GM04503 (cell line): ENCODE measurements at regions not wholly inside any gene's neighbourhood (a gene's known extent, or its start where the extent isn't known, plus 50 kb on each side); places are given as distances from the start of the nearest gene placed in this dataset.

Experiments
- DNase-seq: peaks from one replicate; pipeline ENCODE4 v3.0.0-alpha.2; 2012; ENCODE audit warnings: low read depth

GRCh38 chr1:116232989-116233514 lies 121.9 kb downstream of the MAB21L3 start:
- no peak for DNase-seq

DNA sequence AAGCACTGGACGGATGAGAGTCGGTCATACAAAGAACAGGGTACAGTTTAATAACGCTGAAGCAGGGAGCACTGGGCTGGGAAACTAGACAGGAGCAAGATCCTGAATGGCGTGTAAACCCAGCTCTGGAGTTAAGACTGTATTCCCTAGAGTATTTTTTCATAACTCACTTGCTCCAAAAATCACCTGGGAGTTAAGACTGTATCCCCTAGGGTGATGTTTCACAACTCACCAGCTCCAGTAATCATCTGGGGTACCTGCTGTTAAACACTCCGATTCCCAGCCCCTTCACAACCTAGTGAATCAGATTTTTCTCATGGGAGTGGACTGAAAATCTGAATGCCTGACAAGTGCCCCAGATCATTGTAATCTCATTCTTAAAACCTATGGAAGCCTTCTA lies 123.2 kb downstream of the MAB21L3 start:
- DNase-seq, result no peak

DNA sequence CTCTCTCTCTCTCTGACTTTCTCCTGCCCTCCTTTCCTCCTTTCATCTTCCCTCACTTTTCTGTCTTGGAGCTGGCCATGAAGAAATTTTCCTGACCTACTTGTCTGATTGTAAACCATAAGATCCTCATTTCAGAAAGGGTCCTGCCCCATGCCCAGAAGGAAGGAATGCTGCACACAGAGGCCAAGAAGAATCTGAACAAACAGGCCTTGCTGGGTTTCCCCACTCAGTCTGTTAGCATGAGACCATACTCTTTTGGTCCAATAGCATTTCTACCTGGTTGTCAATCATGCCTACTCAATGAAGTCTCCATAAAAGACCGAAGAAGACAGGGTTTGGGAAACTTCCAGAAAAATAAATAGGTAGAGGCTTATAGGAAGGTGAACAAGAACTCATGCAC lies 128.7 kb downstream of the MAB21L3 start:
- DNase-seq, result no peak

GRCh38 chr1:116242741-116243140 lies 130.3 kb upstream of the ATP1A1 start:
- DNase-seq, result no peak

DNA sequence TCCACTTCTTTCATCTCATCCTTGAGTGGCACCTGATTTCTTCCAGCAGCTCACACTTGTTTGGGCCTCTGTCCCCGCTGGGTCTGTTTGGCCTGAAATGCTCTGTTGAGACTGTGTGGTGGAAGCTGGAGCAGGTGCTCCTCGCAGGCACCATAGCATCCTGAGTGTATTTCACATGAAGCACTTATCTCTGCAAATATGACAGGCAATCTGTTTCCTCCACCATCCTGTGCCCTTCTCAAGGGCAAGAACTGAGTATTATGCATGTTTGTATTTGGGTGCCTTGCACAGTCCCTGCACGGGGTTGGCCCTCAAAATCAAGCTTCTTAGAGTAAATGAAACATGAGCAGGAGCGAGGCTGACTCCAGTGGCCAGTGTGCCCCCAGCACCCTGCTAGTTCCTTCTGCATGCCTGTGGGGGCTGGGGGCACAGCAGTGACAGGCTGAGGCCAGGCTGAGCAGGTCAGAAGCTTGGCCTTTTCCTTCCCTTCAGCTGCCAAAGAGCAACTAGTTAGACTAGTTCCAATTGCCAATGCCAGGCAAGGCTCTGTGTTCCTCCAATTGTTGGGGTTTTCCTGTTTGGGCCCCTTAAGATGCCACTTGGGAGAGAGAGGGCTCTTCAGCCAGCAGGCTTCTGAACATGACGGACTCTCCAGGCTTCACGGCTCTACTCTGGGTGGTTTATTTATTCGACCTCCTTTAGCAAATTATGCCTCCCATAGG lies 129.6 kb upstream of the ATP1A1 start:
- no peak for DNase-seq

- DNase-seq, result no peak
Measured at GRCh38 chr1:116246174-116246573, 126.9 kb upstream of the ATP1A1 start.

GRCh38 chr1:116252271-116252670 lies 120.8 kb upstream of the ATP1A1 start:
- no peak for DNase-seq

- DNase-seq, result no peak
Measured at GRCh38 chr1:116252785-116253184, 120.3 kb upstream of the ATP1A1 start.

DNA sequence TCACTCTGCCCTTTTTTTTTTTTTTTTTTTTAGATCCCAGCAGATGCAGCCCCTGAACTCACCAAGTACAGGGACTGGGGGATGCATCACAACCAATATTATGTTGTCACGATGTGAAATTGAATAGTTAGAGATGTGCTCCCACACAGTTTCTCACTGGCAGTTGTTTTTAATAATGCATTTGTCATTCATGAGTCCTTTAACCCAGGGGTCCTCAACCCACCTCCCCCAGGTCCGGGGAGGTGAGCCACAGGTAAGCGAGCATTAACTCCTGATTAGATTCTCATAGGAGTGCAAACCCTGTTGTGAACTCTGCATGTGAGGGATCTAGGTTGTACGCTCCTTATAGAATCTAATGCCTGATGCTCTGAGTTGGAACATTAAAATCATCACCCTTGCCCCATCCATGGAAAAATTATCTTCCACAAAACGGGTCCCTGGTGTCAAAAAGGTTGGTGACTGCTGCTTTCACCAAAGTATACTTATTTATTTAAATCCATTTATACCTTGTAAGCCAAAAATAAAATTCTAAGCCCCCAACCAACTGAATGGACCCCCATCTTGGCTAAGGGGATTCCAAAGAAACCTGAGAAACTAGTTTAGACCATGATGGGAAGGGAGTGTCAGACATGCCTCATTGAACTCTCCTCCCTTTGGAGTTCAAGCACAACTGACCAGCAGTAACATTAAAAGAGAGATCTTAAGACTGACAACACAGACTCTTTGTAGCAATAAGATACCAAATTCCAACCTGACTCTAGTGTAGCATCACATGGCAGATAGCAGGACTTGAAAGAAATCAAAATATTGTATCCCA lies 119.3 kb upstream of the ATP1A1 start:
- no peak for DNase-seq

DNA sequence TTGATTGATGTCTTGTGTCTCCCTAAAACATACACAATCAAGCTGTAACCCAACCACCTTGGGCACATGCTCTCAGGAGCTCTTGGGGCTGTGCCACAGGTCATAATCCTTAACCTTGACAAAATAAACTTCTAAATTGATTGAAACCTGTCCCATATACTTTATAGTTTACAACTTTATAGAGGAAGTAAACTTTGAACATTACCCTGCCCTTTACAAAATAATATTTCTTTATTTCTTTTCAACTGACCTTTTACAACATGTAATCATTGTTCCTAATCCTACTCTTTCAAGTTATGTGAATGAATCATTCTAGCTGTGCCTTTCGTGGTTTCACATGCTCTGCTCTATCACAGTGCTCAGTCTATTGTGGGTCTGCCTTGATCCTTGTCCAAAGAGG lies 118.3 kb upstream of the ATP1A1 start:
- no peak for DNase-seq

GRCh38 chr1:116255486-116256285 lies 117.4 kb upstream of the ATP1A1 start:
- DNase-seq, result no peak

DNA sequence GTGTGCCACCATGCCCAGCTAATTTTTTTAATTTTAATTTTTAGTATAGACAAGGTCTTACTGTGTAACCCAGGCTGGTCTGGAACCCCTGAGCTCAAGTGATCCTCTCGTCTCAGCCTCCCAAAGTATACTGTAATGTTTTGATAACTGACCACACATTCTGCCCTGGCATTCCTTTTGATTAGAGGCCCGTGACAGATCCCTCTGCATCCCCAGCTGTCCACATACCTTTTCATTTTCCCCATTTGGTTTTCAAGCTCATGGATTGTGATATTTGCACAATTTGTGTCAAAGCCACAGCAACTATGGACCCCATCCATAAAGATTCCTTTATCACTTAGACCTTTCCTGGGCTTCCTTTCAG lies 116.8 kb upstream of the ATP1A1 start:
- DNase-seq, result no peak

DNA sequence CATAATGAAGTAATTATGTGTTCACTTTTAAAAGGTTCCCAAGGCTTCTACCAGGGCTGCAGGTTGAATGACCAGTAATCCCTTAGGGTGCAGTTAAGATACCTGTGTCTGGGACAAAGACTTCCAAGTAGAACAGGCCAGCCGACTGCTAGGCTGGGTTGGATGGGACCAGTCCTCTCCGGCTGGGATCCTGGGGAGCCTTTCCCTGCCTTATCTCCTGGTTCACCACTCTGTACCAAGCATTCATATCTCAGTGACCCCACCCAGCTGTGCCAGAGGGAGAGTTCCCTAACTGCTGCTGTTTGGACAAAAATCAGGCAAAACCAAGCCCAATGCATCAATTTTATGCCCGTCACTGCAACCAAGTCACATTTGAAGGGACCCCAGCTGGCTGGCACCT lies 116.2 kb upstream of the ATP1A1 start:
- DNase-seq, result no peak

GRCh38 chr1:116257341-116257767 lies 115.7 kb upstream of the ATP1A1 start:
- DNase-seq, result no peak

DNA sequence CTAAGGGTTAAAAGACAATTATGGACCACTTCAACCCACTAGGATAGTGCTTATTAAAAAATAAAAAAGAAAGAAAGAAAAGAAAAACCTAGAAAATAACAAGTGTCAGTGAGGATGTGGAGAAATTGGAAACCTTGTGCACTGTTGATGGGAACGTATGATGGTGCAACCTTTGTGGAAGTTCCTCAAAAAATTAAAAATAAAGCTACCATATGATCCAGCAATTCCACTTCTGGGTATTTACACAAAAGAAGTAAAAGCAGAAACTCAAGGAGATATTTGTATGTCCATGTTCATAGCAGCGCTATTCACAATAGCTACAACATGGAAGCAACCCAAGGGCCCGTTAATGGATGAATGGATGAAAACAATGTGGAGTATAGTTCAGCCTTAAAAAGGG lies 115.2 kb upstream of the ATP1A1 start:
- DNase-seq, result no peak

- DNase-seq, result no peak
Measured at GRCh38 chr1:116258668-116259419, 114.2 kb upstream of the ATP1A1 start.

DNA sequence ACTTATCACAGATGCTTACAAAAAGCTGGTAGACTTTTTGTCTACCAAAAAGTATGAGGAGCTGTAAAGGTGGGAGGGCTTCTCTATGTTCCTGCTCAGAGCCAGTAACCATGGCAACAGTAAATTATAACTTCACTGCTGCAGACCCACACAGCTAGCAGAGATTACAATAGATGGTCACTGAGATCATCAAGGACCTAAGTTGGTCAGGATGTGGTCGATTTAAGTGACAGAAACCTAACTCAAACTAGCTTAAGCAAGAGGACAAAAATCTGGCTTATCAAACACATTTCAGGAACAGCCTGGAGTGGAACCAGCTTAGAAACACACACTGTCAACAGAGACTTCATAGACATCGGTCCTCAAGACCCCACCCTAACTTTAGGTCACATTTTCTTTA lies 113.4 kb upstream of the ATP1A1 start:
- DNase-seq, result no peak

- DNase-seq, result no peak
Measured at GRCh38 chr1:116260115-116260514, 112.9 kb upstream of the ATP1A1 start.

DNA sequence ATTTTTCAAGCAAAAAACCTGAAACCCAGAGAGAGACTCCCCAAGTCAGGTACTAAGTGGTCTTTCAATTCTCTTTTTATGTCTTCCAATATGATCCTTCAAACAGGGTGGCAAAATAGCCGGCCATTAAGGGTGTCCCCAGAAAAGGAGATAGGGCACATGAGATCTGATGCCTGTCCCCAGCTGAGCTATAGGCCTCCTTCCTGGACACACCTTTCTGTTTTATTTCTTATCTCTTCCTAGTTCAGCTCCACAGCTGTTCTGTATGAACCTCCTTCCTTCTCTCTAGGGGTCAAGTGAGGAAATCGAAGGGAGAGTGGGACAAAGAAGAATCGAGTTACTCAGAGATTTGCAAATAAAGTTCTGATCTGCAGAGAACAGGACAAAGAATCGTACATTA lies 112.4 kb upstream of the ATP1A1 start:
- no peak for DNase-seq

- no peak for DNase-seq
Measured at GRCh38 chr1:116261227-116261626, 111.8 kb upstream of the ATP1A1 start.

DNA sequence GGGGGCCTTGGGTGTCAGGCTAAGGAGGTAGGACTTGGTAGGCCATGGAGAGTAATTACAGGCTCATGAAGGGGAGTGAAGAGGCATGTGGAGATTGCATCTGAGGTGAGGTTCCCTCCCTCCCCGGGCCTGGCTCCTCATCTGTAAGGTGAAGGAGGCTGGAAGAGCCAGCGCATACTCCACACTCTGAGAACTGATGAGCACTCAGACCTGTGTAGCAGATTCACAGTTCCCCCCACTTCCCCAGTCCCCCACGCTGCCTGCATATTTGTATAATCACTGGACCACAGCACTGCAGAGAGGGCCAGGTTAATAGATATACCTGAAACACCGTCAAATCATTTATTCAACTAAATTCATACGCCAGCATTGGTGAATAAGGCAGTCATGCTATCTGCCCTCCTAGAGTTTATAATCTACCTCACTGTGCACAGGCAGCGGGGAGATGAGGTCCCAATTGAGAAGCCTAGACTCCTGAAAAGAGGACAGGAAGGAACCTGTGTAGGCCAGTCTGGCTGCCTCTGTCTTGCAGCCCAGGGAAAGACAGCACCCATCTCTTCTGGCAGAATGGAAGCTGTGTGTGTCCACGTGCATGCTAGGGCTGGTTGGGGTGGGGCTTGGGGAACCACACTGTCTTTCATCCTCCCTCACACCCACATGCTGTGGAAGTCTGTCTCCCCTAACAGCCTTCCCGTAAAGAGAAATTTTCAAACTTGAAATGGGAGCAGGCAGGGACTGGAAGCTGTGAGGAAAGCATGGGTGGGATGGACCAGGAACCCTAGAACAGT lies 110.6 kb upstream of the ATP1A1 start:
- DNase-seq, result no peak
